ENCODE measurements at regions not wholly inside any gene's neighbourhood (a gene's known extent, or its start where the extent isn't known, plus 50 kb on each side); places are given as distances from the start of the nearest gene placed in this dataset.

DNA sequence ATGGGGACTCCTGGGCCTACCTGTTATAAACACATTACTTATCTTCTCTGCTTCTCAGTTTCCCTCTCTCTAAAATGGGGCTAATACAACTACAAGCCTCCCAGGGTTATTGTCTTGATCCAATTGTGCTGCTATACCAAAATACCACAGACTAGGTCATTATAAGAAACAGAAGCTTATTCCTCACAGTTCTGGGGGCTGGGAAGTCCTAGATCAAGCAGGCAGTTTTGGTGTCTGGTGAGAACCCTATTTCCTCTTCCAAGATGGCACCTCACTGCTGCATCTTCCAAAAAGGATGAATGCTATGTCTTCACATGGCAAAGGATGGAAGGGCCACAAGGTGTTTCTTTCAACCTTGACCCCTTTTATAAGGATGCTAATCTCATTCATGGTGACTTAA, 732.9 kb upstream of the TBX3 start:
- DNase-seq (ENCODE audit: low read depth, low spot score) (no peak), FAIRE-seq (no peak)
- Histone ChIP-seq H2AFZ (ENCODE audit: low read depth, low read length) (no peak overlapping the region), H3K9me1 (replicated peaks; ENCODE audit: control insufficient read depth, extremely low read depth, insufficient read depth, low read length) (no peaks in the 10 kb centered on the region), H3K4me2 (ENCODE audit: insufficient read depth, low read length) (no peak overlapping the region), H3K9me3 (replicated peaks; ENCODE audit: control insufficient read depth, insufficient read depth, low read length) (peaks cover 2% of the 10 kb centered on the region), H3K4me1 (ENCODE audit: control insufficient read depth, extremely low read depth, insufficient read depth, low read length) (no peaks in the 10 kb centered on the region), H3K79me2 (ENCODE audit: control insufficient read depth, insufficient read depth, low read length) (no peaks in the 10 kb centered on the region), H4K20me1 (replicated peaks; ENCODE audit: control insufficient read depth, extremely low read depth, insufficient read depth, low read length) (no peaks in the 10 kb centered on the region), H3K4me3 (replicated peaks in 1 of 3; ENCODE audit: insufficient read depth in 1 of 3, low read depth in 1 of 3, low read length in 3 of 3) (no peak overlapping the region), H3K9ac (replicated peaks; ENCODE audit: extremely low read depth, insufficient read depth, low read length) (no peak overlapping the region), H3K27ac (ENCODE audit: insufficient read depth, low read depth, low read length) (no peak overlapping the region), H3K27me3 (ENCODE audit: control insufficient read depth in 2 of 2, insufficient read depth in 2 of 2, low read length in 2 of 2) (no peaks in the 10 kb centered on the region), H3K36me3 (ENCODE audit: control insufficient read depth in 2 of 2, extremely low read depth in 1 of 2, insufficient read depth in 2 of 2, low read length in 2 of 2) (no peaks in the 10 kb centered on the region)
- no TSS peak for BruUV-seq (replicated peaks)
- intact Hi-C loops (cut with micrococcal nuclease) = no loop called here
- ChIA-PET POLR2A (no interaction called here), CTCF (no interaction called here)
- no peak for TF ChIP-seq POLR2A (IDR thresholded peaks at IDR 0.05; ENCODE audit: low read depth, low read length)
- TF ChIP-seq POLR2AphosphoS5 (IDR thresholded peaks at IDR 0.05; ENCODE audit: insufficient read depth, low read depth, low read length) = no peak
- TF ChIP-seq GATA2 (IDR thresholded peaks at IDR 0.05; ENCODE audit: insufficient read depth, insufficient read length, low read depth, low read length) = no peak
- TF ChIP-seq MAX (IDR thresholded peaks at IDR 0.05; ENCODE audit: insufficient read depth, insufficient read length) = no peak
- TF ChIP-seq FOS (IDR thresholded peaks at IDR 0.05; ENCODE audit: borderline replicate concordance, insufficient read depth, low read length) = no peak
- TF ChIP-seq, protein P1, sequence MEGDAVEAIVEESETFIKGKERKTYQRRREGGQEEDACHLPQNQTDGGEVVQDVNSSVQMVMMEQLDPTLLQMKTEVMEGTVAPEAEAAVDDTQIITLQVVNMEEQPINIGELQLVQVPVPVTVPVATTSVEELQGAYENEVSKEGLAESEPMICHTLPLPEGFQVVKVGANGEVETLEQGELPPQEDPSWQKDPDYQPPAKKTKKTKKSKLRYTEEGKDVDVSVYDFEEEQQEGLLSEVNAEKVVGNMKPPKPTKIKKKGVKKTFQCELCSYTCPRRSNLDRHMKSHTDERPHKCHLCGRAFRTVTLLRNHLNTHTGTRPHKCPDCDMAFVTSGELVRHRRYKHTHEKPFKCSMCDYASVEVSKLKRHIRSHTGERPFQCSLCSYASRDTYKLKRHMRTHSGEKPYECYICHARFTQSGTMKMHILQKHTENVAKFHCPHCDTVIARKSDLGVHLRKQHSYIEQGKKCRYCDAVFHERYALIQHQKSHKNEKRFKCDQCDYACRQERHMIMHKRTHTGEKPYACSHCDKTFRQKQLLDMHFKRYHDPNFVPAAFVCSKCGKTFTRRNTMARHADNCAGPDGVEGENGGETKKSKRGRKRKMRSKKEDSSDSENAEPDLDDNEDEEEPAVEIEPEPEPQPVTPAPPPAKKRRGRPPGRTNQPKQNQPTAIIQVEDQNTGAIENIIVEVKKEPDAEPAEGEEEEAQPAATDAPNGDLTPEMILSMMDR (IDR thresholded peaks at IDR 0.05; ENCODE audit: extremely low read depth in 1 of 2, insufficient read depth in 1 of 2, low read depth in 1 of 2, low read length in 2 of 2) = no peak
- no peak for TF ChIP-seq EZH2 (IDR thresholded peaks at IDR 0.05; ENCODE audit: borderline replicate concordance, low read depth, low read length, severe bottlenecking)
- no peak for TF ChIP-seq MYC (IDR thresholded peaks at IDR 0.05; ENCODE audit: low read depth, low read length)
- no peak for TF ChIP-seq JUN (IDR thresholded peaks at IDR 0.05; ENCODE audit: borderline replicate concordance, insufficient read depth, insufficient read length, low read depth)
- dilution Hi-C loops (cut with MboI; ENCODE audit: extremely low pct_ligation_motif_present, low sequenced_read_pairs) = no loop called here

Data from endothelial cell of umbilical vein (primary cell).